ENCODE measurements at regions not wholly inside any gene's neighbourhood (a gene's known extent, or its start where the extent isn't known, plus 50 kb on each side); places are given as distances from the start of the nearest gene placed in this dataset.

DNA sequence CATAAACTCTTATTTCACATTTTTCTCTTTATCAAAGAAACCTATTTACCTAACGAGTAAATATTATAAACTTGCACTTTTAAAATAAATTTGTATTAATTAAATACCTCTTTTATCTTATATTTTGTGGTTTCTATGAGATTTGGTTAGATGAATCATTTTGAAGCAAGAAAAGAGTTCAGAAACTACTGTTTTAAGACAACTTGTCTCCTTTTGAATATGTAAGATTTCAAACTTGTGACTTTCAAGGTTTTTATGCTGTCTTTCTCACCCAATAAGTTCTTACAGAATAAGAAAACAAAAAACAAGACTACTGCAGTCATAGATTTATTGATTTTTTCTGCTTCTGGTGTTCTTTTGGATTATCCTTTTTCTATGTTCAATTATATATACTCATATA is 339.0 kb downstream of the SNAPC1 start:
- no peak for DNase-seq

DNA sequence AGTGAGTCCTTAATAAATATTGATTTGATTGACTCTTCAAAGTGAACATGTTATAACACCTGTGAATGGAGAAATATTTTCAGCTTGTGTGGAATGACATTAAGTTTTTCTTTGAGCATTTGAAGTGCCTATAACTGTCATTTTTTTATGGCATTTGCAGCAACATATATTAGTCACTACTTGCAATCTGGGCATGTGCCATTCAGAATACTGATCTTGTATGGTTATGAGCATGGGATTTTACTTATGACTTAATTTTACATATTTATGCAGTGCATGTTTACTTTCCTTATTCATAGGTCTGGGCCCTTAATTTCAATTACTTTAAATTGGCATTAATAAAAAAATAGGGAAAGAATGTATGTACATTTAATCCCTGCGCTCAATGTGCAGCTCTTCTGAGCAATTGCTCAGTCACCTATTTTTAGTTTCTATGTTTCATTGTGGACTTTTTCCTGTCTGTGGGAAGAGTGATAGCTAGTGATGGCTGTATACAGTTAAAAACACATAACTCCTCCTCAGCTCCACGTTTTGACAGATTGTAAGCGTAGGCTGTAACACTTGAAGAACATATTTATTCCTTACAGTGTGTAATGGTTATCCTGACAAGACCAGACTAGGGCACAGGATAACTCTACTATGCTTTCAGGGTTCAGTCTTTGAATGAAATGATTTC is 339.6 kb downstream of the SNAPC1 start:
- no peak for DNase-seq

DNA sequence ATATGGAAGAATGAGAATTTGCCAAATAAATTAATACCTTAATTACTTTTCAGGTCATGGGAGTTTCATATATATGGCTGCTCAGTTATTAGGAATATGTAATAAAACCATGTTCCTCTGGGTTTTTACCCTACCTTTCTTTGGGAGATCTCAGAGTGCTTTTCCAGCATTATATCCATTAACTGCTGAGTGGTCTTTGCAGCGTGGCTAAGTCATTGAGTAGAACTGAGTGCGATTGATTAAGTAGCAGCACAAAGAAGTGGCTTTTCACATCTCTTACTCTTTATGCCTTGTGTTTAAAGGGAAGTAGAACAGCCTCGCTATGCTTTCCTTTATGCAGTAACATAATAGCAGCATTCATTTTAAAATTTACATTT is 340.1 kb downstream of the SNAPC1 start:
- no peak for DNase-seq

DNA sequence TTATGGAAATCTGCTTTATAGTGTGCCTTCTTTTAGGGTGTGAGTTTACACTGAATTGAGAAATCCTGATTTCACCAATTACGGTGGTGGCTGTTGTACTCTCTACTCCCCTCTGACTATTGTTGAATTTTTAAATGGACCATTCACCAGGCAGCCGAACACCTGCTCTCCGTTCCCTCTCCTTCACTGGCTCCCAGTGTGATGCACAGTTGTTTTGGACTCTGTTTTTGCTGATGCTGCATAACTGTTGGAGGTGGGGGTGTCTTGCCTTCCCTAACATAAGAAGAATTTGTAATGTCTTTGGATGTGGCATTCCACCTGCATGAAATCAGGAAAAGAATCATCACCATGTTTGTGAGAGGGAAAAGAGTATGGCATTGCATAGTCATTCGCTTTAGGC is 341.2 kb downstream of the SNAPC1 start:
- DNase-seq, result no peak

DNA sequence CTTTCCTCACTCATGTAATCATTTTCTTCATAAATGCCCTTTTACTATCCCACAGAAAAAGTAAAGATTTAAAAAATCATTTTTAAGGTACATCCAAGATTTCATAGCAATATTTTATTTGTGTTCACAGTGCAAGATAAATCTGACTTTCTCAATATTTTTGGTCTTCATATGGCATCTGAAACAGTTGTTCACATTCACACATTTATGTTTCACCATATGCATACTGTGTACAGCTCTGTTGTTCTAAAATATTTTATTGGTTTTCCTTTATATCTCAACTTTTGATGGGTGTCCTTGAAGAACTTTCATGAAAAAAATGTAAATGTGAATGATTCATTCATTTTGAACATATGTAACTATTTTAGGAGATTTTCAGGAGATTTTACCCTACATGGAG is 348.7 kb downstream of the SNAPC1 start:
- no peak for DNase-seq

DNA sequence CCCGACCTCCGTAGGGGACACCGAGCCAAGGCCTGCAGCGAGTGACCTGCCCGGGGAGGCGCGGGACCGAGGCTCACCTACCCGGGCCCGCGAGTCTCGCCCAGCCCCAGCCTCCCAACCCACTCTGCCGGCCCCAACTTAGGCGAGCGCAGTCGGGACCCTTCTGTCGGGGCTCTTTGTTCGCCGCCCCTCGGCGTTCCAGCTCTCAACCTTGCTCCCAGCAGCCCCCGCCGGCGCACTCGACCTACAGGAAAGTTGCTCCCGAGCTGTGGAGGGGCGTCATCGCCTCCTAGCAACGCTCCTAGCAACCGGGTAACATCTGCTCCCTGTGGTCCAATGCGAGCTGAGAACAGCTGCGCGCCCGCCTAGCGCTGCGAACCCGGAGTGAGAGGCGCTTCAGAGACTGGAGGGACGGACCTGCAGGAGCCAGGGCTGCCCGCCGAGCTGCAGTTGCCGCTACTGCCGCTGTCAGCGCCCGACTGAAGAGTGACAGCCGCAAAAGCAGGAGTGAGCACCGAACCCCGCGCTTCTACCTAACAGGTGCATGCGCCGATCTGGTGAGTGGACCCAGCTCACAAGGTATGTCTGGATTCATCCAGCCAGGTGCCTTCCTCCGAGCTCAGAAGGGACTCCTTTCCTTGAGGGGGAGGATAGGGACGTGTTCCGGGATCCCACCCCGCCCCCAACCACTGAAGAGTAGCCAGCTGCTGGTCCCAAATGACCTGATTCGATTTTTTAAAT is 355.0 kb downstream of the SNAPC1 start:
- peak; percentile 5 for DNase-seq

DNA sequence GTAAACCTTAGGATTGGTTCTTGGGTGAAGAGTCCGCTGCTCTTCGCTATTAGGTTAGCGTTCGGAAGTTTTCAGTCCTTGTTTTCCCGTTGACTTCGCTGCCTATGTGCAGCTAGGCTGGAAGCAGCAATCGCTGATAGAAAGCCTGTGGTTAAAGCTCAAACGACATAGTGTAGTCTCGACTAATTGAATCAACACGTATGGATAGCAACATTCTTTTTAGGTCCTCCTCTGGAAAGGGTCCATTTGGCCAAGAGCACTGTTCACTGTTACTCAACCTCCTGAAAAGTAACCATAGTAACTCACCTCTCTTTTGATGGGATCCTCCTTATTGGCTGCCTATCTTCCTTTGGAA is 355.5 kb downstream of the SNAPC1 start:
- DNase-seq, result no peak

DNA sequence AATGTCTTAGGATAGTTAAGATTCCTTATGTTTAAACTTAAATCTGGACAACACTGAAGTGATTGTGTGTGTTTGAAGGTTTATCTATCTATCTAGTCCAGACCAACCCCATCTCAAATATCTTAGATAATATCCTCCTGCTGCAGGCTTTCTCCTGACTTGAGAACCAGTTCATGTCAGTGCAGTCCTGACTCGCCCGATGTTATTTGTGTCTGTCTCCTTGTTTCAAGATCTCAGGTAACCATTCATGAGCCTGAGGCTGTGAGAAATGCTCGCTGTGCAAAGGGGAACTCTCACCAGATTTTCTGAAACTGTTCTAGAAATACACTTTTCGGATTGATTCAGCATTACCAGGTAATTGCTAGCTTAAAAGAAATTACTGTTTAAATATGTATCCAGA is 356.2 kb downstream of the SNAPC1 start:
- no peak for DNase-seq

DNA sequence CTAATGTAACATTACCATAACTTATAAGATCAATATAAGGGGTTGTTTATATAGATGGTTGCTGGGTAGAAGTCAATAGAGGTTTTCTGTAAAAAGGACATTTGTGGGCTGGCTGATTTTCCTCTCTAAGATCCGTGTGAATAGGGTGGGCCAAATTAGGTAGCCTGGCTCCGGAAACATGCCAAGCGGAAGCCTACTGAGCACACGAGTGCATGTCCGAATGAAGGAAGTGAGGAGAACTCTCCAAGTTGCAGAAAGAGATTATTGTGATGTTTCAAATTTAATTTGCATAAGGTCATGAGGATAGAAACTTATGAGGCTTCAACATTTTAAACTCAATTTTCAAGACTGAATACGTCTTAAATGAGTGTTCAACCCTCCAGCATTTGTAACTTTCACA is 356.7 kb downstream of the SNAPC1 start:
- DNase-seq, result no peak

DNA sequence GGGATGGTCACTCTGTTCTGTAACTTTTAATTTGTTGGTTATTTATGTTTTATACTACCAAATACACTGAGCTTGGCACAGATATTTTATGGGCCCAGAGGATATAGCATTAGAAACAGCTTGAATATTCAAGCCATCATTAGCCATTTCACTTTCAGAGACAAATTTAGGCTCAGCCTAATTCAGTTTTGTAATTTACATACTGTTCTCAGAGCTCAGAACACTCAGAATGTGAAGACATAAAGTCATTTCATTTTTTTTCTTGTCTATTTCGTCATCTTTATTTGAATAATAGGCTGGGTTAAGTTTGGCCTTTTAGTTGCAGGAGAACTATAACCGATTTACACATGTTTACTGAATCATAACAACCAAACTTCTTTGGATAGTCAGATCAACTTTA is 361.7 kb downstream of the SNAPC1 start:
- DNase-seq, result no peak

DNA sequence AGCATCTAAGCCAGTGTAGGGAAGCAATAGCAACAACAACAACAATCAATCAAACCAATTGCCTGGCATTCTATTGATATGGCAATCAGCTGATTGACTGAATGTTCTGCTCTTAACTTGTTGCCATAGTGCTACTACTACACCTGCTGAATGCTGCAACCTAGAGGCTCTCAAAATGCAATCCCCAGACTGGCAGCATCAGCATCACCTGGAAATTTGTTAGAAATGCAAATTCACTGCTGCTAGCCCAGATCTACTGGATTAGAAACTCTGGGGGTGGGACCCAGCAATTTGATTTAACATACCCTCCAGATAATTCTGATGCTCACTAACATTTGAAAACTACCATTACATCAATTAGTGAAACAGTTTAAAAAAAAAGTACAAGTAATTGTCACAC is 363.6 kb downstream of the SNAPC1 start:
- DNase-seq, result no peak

DNA sequence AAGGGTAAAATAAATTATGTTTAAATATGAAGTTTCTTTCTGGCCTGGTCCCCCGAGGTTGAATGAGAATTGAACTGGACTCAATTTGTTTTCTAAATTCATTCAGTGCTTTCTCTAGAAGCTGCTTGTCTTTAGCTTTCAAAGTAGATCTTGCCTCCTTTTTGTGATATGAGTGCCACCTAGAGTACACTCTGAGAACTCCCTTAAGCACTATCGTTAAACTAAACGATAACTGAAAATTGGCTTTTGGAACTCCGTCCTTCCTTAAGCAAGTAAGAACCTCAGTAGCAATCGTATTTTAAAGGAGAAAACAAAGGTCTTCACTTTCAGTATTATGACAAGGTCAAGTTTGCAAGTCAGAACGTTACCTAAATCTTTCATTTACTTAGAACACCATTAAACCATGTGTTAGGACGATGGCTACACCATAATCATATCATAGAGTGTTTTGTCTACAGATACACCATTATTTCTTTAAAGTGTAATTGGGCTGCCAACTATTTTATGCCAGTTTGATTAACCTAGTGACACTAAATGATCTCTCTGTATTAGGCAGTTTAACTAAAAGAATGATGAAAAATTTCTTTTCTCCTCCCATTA is 364.8 kb downstream of the SNAPC1 start:
- DNase-seq, result peak; percentile 12

DNA sequence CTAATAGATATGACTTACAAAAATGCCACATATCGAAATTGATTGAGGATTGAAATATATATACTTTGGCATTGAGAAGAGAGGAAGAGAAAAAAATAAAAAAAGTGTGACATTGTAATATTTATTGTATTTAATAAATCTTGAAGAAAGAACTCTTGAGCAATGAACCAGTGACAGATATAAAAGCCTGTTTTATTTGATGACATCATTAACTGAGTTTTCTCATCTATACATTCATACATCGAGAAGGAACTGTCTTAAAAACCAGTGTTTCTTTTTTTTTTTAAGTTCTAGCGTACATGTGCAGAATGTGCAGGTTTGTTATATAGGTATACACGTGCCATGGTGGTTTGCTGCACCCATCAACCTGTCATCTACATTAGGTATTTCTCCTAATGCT is 368.2 kb downstream of the SNAPC1 start:
- DNase-seq, result no peak

DNA sequence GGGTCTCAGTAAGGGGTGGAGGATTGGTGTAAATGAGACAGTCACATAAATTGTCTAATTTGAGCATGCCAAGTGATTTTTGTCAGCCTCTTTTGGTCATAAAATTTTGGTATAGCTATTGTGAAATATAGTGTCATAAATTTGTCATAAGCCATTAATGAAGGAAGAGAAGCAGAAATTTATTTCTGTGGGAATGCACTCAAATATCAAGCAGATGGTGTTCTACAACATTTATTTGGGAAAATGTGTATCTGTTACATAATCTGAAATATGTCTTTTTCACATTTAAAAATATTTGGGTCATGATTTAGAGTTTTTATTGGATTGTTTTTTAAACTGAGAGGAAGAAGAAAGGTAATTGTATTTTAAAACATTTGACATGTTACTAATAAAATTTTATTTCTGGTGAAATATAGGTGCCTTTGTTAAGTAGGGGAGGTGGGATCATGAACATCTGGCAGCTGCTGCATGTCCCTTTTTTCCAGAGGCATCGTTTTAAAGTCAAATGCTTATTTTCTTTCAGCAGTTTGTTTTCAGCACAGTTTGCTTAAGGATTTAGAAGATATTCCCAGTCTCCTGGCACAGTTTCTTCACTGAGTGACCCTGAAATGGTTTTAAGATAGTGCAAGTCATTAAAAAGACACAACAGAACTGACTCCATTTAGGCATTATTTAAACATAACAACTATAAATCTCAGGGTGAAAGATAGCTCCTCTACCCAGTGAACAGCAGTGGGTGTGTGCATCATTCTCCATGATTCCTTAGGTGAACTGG is 371.7 kb downstream of the SNAPC1 start:
- DNase-seq, result no peak

DNA sequence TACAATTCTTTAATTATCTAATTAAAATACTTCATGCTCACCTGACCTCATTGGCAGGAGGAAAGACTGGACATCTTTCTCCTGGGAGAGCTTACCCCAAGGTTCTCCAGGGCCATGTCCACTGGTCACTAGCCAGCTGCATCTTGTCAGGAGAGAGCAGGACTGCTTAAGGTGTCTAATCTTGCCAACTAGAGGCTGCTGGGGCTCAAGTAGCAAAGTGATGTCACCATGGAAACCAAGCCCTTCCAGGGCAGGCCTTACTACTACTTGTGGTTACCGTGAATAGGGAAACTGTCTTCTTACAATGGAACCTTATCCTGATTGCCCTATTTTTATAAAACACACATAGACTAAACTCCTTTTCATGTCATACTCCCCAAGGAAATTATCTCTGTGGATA is 376.4 kb downstream of the SNAPC1 start:
- DNase-seq, result no peak

DNA sequence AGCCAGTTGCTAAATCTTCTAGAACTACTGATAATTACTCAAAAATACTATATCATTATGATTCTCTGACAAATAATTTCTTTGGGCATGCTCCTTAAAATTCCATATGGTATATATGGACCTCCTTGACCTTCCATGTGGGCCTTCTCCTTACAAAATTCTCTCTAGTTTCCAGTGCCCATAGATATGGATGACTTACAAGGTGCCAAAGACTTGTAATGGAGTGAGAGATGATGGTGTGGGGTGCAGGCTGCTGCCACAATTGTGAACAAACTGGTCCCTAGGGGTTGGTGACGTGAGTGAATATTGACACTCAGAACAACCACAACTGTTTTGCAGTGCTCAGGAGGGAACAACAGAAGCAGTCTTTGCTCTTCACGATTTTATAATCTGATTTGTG is 378.9 kb downstream of the SNAPC1 start:
- no peak for DNase-seq

DNA sequence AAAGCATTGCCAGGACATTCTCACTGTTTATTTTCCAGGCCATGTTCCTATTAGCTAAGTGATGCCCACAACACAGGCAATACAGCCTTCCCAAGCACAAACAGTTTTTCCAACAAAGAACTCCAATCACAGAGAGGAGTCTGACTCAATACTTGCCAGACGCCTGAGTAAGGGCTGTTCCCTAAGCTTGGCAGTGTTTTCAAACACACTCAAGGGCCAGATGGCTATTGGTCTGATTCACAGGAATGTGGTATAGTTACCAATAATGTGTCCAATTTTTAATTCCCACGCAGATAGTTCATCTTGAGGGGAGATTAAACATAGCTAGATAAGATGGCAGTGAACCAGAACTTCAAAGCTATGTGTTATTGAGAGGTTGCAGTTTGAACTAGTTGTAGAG is 381.0 kb downstream of the SNAPC1 start:
- no peak for DNase-seq

DNA sequence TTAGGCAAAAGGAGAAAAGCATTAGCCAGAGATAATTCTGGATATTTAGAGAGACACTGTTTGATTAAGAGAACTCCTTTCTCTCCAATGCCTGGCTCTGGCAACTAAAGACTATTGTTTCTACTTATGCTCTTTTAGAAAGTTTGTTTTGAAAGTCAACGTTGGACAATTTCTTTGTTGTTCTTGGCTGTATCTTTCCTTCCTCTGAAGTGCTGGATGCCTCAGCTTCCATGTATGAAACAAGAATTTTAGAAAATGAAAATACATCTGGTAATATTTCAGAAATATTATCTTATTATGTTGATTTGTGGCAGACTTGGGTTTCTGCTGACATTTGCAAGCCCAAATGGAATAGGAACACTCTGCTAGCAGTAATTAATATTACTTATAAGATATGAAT is 382.6 kb downstream of the SNAPC1 start:
- no peak for DNase-seq

DNA sequence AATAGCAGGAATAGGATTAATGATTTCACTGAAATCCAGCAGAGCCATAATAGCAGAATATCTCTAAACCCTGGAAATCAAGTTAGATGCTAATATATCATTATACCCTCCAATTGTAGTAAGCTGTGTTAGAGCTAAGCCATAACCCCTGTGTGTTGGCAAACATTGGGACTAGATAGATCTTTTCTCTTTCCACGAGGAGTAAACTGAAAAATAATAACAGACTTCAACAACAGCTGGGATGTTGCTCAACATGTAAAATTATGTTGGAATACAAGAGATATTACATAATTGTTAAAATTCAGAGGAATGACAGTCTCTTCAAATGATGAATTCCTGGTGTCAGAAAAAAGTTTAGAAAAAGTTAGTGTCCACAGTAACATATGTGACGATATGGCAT is 383.8 kb downstream of the SNAPC1 start:
- DNase-seq, result no peak

DNA sequence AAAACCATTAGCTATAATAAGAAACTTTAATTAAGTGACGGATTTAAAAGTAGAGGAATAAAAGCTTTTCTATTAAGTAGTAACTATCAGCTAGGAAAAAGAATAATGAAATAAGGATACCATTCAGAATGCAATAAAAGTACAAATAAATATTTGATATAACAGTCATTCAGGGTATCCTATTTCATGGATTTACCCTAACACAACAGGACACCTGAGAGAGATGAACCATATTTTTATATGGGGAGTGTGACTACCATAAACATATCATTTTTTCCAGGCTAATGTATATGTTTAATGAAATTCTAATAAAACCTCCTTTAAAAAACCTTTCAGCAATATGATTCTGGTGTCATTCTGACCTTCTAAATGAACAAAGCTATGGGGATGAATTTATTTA is 393.8 kb downstream of the SNAPC1 start:
- no peak for DNase-seq

DNA sequence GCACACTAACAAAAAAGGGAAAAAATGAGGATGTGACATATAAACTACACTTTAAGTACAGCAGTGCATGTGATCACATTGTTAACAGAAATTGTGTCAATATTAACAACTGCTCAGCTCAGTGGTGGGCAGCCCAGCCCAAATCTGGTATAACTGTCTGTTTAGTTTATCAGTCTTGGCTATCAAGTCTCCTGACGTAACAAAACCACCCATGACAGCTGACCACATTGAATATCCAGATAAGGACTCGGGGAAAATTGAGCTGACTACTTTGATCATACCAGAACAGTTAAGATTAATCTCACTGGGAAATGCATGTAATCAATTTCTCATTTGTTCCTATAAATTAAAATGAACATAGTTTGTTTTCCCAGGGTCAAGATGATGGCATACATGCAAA is 396.6 kb downstream of the SNAPC1 start:
- no peak for DNase-seq

DNA sequence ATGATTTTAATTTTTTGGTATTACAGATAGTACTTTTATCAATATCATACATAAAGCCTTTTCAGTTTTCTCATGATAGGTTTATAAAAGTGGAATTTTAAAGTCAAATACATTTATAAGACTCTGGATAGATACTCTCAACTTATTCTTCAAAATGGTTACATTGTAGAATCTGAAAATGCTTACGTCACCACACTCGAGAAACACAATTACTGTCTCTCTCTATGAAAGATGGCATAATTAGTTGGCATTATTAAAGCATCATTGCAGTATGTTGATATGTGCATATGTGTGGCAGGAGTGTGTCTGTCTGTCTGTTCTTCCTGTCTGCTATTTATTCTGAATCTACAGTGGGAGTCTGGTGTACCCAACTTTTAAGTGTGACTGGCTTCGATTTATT is 397.1 kb downstream of the SNAPC1 start:
- no peak for DNase-seq

DNA sequence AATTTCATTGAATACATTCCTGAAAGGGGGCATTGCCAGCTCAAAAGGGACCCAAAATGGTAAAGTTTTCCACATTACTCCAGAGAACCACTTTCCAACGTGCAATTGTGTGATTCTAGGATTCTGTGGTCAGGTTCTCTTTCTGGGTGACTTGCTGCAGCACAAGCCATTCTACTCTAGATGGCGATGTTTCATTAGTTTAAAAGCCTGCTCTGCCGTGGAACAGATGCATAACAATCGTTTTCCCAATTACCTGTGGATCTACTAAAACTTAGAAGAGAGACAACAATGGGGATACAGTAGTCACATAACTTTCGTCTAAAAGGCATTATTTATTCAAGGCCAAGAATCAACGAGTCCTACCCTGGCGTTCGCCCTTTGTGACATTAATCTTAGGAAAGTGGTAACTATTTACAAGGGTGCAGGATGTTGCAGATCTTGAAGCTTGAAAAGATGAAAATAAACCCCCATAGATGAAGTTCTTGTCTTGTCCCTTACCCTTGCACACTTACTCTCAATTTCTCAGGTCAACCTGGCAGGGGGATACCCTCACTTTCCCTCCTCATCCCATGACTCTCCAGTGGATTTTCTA is 400.9 kb downstream of the SNAPC1 start:
- DNase-seq, result no peak

Data from central memory CD4-positive, alpha-beta T cell (primary cell).